Upper lobe of left lung (tissue), 6 donors: ENCODE measurements at regions not wholly inside any gene's neighbourhood (a gene's known extent, or its start where the extent isn't known, plus 50 kb on each side); places are given as distances from the start of the nearest gene placed in this dataset.

Source experiments
- ATAC-seq, 2 donors: fragments of 200-7000 bp; cut with Tn5 transposase; one replicate each; pipeline ENCODE4 v1.9.1; 2022; ENCODE audit warnings: mild to moderate bottlenecking in 2 of 2, moderate library complexity in 2 of 2; ENCODE audit not compliant: low FRiP score in 2 of 2
- DNase-seq, 2 donors: peaks; one replicate each; pipeline ENCODE4 v3.0.0-alpha.2; 2019 to 2020
- H3K27ac ChIP-seq, 4 donors: fragments of 200-600 bp; sonication (generic); one replicate each; pipeline ENCODE4 v1.5.1; 2016 to 2019
- H3K27me3 ChIP-seq, 4 donors: fragments of 200-600 bp; sonication (generic); one replicate each; pipeline ENCODE4 v1.5.1; 2017 to 2019
- H3K36me3 ChIP-seq, 4 donors: fragments of 200-600 bp; sonication (generic); one replicate each; pipeline ENCODE4 v1.5.1; 2016 to 2019
- H3K4me1 ChIP-seq, 4 donors: fragments of 200-600 bp; sonication (generic); one replicate each; pipeline ENCODE4 v1.5.1; 2018 to 2019
- H3K4me3 ChIP-seq, 4 donors: fragments of 200-600 bp; sonication (generic); one replicate each; pipeline ENCODE4 v1.5.1; 2017 to 2019; ENCODE audit warnings: mild to moderate bottlenecking in 2 of 4, moderate library complexity in 1 of 4
- H3K9me3 ChIP-seq, 4 donors: fragments of 200-600 bp; sonication (generic); one replicate each; pipeline ENCODE4 v1.5.1; 2018 to 2019
- EP300 ChIP-seq, 4 donors: sonication (generic); formaldehyde crosslinking; IDR thresholded peaks; one replicate each; pipeline ENCODE4 v1.5.1; 2017; ENCODE audit warnings: antibody characterized with exemption in 4 of 4, control low read depth in 2 of 4
- POLR2A ChIP-seq, 4 donors: fragments of 450-650 bp; IDR thresholded peaks; one replicate each; pipeline ENCODE4 v1.5.1; 2016 to 2017; ENCODE audit warnings: antibody characterized with exemption in 4 of 4, mild to moderate bottlenecking in 2 of 4
- POLR2AphosphoS5 ChIP-seq, 2 donors: sonication (generic); formaldehyde crosslinking; IDR thresholded peaks; one replicate each; pipeline ENCODE4 v1.5.1; 2017; ENCODE audit warnings: antibody characterized with exemption in 2 of 2
- WGBS, 2 donors: methylation state at CpG; one replicate each; pipeline ENCODE4 v1.1.5; 2017 to 2018; 5-methylcytosine and 5-hydroxymethylcytosine counted together
- TF ChIP-seq, protein P1 (sequence below), 6 experiments: fragments of 450-650 bp in 4 of 6; fragments of 200-600 bp in 2 of 6; sonication (generic) in 2 of 6; IDR thresholded peaks; one replicate each; pipeline ENCODE4 v1.5.1; 2016 to 2019; ENCODE audit warnings: antibody characterized with exemption in 6 of 6
- donor health status: DM: no; HTN: no; CAD: no; lungs with moderate emphysema.
- donor health status: DM: no; HTN: yes; CAD: no; lungs with severe emphysema.

DNA sequence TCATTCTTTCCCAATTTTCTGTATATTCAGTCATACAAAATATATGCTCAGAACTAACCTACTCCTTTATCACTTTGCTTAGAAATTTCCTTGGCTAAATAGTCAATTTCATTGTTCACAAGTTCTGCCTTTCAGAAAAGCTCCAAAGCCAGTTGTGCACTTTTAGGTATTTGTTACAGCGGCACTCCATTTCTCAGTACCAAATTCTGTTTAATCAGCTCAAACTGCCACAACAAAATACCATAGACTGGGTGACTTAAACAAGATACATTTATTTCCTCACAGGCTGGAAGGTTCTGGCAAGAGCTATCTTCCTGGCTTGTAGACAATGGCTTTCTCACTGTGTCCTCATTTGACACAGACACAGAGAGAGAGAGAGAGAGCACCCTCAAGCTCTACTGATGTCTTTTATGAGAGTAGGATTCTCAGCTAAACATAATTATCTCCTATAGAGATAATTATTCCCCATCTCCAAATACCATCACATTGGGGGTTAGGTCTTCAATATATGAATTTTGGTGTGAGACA lies 188.8 kb upstream of the FSTL5 start:
- H3K27ac ChIP-seq: no peak overlapping the region
- no peaks in the 10 kb centered on the region for H3K27me3 ChIP-seq
- 43 to 75% methylated on average over 1 of the region's 1 CpG for WGBS, 2 donors
- H3K9me3 ChIP-seq: no peaks in the 10 kb centered on the region
- H3K4me1 ChIP-seq: peaks cover 0 to 2% (median 0%) of the 10 kb centered on the region in 4 donors
- ATAC-seq (no peak), DNase-seq (no peak)
- H3K36me3 ChIP-seq: no peaks in the 10 kb centered on the region
- no peak overlapping the region for H3K4me3 ChIP-seq
- TF ChIP-seq, protein P1, sequence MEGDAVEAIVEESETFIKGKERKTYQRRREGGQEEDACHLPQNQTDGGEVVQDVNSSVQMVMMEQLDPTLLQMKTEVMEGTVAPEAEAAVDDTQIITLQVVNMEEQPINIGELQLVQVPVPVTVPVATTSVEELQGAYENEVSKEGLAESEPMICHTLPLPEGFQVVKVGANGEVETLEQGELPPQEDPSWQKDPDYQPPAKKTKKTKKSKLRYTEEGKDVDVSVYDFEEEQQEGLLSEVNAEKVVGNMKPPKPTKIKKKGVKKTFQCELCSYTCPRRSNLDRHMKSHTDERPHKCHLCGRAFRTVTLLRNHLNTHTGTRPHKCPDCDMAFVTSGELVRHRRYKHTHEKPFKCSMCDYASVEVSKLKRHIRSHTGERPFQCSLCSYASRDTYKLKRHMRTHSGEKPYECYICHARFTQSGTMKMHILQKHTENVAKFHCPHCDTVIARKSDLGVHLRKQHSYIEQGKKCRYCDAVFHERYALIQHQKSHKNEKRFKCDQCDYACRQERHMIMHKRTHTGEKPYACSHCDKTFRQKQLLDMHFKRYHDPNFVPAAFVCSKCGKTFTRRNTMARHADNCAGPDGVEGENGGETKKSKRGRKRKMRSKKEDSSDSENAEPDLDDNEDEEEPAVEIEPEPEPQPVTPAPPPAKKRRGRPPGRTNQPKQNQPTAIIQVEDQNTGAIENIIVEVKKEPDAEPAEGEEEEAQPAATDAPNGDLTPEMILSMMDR (IDR thresholded peaks at IDR 0.05): no peak
- TF ChIP-seq EP300 (IDR thresholded peaks at IDR 0.05) (no peak), POLR2A (IDR thresholded peaks at IDR 0.05) (no peak), POLR2AphosphoS5 (IDR thresholded peaks at IDR 0.05) (no peak)

DNA sequence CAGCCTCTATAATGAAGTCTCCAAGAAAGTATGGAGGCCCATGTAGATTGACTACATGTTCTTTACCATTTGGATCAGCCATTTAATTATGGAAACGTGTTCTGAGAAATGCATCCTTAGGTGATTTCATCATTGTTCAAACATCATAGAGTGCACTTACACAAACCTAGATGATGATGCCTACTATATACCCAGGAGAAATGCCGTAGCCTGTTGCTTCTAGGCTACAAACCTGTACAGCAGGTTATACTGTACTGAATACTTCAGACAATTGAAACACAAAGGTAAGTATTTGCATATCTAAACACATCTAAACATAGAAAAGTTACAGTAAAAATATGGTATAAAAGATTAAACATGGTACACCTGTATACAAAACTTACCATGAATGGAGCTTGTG lies 186.5 kb upstream of the FSTL5 start:
- peaks cover 0 to 6% (median 0%) of the 10 kb centered on the region in 4 donors for H3K4me1 ChIP-seq
- H3K9me3 ChIP-seq: no peaks in the 10 kb centered on the region
- TF ChIP-seq, protein P1 (IDR thresholded peaks at IDR 0.05): no peak
- TF ChIP-seq POLR2A (IDR thresholded peaks at IDR 0.05): no peak
- TF ChIP-seq POLR2AphosphoS5 (IDR thresholded peaks at IDR 0.05): no peak
- no peak for DNase-seq
- 22 to 53% methylated on average over 2 of the region's 2 CpGs for WGBS, 2 donors
- no peak overlapping the region for H3K27ac ChIP-seq
- H3K27me3 ChIP-seq: no peaks in the 10 kb centered on the region
- no peaks in the 10 kb centered on the region for H3K36me3 ChIP-seq
- H3K4me3 ChIP-seq: no peak overlapping the region
- ATAC-seq: no peak

DNA sequence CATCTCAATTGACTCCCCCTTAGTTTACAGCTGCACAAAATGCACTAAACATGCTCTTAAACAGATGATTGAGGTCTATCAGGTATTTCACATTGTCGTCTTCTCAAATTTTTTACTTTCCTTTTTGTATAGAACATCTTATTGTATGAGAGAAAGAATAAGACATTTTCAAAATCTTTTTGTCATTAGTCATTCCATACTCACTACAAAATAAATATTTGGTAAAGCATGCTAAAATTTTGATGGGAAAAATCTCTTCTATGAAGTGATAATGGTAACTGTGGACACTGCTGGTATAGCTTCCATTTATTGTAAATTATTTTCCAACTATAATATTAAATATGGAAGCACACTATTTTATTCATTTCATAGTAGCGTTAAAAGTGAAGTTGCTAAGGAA lies 185.6 kb upstream of the FSTL5 start:
- ATAC-seq: no peak
- Histone ChIP-seq H3K4me1 (peaks cover 0 to 6% (median 0%) of the 10 kb centered on the region in 4 donors), H3K36me3 (no peaks in the 10 kb centered on the region), H3K27ac (no peak overlapping the region), H3K9me3 (no peaks in the 10 kb centered on the region), H3K4me3 (no peak overlapping the region), H3K27me3 (no peaks in the 10 kb centered on the region)
- WGBS, 2 donors: 85 to 90% methylated on average over 2 of the region's 2 CpGs
- no peak for DNase-seq
- TF ChIP-seq EP300 (IDR thresholded peaks at IDR 0.05) (no peak), POLR2A (IDR thresholded peaks at IDR 0.05) (no peak), POLR2AphosphoS5 (IDR thresholded peaks at IDR 0.05) (no peak)
- TF ChIP-seq, protein P1 (IDR thresholded peaks at IDR 0.05): no peak

DNA sequence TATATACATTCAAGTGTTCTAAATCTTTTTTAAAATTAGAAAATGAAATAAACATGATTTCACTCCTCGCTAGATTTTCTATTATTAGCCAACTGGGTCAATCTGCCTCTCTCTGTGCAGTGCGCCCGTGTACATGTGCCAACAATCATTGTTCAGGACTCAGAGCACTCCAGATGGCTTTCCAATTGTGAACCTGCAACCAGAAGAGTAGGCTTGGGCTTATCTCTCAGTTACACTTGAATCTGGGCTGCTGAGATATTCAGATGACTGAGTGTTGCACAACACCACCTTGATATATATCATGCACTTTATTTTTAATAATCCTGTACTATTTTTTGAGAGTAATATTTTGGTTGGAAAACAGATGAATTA lies 184.0 kb upstream of the FSTL5 start:
- H3K27ac ChIP-seq: no peak overlapping the region
- peaks cover 0 to 6% (median 0%) of the 10 kb centered on the region in 4 donors for H3K4me1 ChIP-seq
- H3K27me3 ChIP-seq: no peaks in the 10 kb centered on the region
- DNase-seq (no peak), ATAC-seq (peak in 1 of 2 donors; percentile 54)
- WGBS, 2 donors: 5 to 8% methylated on average over 3 of the region's 3 CpGs
- H3K9me3 ChIP-seq: no peaks in the 10 kb centered on the region
- no peaks in the 10 kb centered on the region for H3K36me3 ChIP-seq
- H3K4me3 ChIP-seq: no peak overlapping the region
- TF ChIP-seq EP300 (IDR thresholded peaks at IDR 0.05) (no peak), POLR2AphosphoS5 (IDR thresholded peaks at IDR 0.05) (no peak), POLR2A (IDR thresholded peaks at IDR 0.05) (no peak)
- TF ChIP-seq, protein P1 (IDR thresholded peaks at IDR 0.05): no peak

DNA sequence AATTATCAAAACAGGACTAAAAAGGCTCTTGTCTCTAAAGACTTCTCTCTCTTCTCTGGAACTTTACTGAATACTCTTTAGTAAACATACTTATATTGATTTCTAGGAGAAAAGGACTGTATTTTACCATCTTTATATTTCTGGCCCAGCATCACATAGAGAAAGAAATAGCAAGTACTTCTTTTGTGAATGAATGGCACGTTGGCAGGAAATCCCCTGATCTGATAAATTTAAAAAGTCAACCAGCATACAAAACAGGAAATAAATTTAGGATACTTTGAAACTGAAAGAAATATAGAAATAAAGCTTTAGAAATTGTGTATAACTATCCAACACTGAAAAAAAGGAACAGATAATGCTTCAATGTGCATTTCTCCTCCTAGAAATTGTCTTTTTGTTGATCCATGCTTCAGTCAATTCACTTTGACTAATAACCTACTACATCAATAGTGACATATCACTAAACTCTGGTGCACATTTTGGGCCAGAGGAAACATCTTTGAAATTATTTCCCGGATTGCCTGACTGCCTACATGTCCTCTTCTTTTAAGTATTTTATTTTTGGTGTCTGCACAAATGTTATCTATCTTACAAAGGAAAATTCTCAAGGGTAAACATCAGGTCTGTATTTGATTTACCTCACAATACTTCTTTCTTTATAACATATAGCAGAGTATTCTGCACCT lies 183.5 kb upstream of the FSTL5 start:
- DNase-seq (no peak), ATAC-seq (no peak)
- TF ChIP-seq POLR2A (IDR thresholded peaks at IDR 0.05): no peak
- TF ChIP-seq, protein P1 (IDR thresholded peaks at IDR 0.05): no peak
- no peak for TF ChIP-seq EP300 (IDR thresholded peaks at IDR 0.05)
- no peak for TF ChIP-seq POLR2AphosphoS5 (IDR thresholded peaks at IDR 0.05)
- Histone ChIP-seq H3K36me3 (no peaks in the 10 kb centered on the region), H3K9me3 (no peaks in the 10 kb centered on the region), H3K4me1 (peaks cover 0 to 6% (median 0%) of the 10 kb centered on the region in 4 donors), H3K27ac (no peak overlapping the region), H3K4me3 (no peak overlapping the region), H3K27me3 (no peaks in the 10 kb centered on the region)
- WGBS, 2 donors: 4 to 23% methylated on average over 2 of the region's 2 CpGs
